ENCODE measurements at regions not wholly inside any gene's neighbourhood (a gene's known extent, or its start where the extent isn't known, plus 50 kb on each side); places are given as distances from the start of the nearest gene placed in this dataset.

- no peaks in the 10 kb centered on the region for H3K36me3 ChIP-seq (ENCODE audit: control insufficient read depth in 2 of 2, extremely low read depth in 1 of 2, insufficient read depth in 2 of 2, low read length in 2 of 2)
- no peaks in the 10 kb centered on the region for H3K4me1 ChIP-seq (ENCODE audit: control insufficient read depth, extremely low read depth, insufficient read depth, low read length)
- no peaks in the 10 kb centered on the region for H3K9me3 ChIP-seq (replicated peaks; ENCODE audit: control insufficient read depth, insufficient read depth, low read length)
- ChIA-PET POLR2A (no interaction called here), CTCF (no interaction called here)
- intact Hi-C loops (cut with micrococcal nuclease) (no loop called here), dilution Hi-C loops (cut with MboI; ENCODE audit: extremely low pct_ligation_motif_present, low sequenced_read_pairs) (no loop called here)
- H3K4me3 ChIP-seq (replicated peaks in 1 of 3; ENCODE audit: insufficient read depth in 1 of 3, low read depth in 1 of 3, low read length in 3 of 3) = no peak overlapping the region
- no peak overlapping the region for H3K4me2 ChIP-seq (ENCODE audit: insufficient read depth, low read length)
- DNase-seq (ENCODE audit: low read depth, low spot score) (no peak), FAIRE-seq (no peak)
- no peak overlapping the region for H3K27ac ChIP-seq (ENCODE audit: insufficient read depth, low read depth, low read length)
- no peaks in the 10 kb centered on the region for H4K20me1 ChIP-seq (replicated peaks; ENCODE audit: control insufficient read depth, extremely low read depth, insufficient read depth, low read length)
- no peak overlapping the region for H2AFZ ChIP-seq (ENCODE audit: low read depth, low read length)
- TF ChIP-seq EZH2 (IDR thresholded peaks at IDR 0.05; ENCODE audit: borderline replicate concordance, low read depth, low read length, severe bottlenecking) (no peak), MAX (IDR thresholded peaks at IDR 0.05; ENCODE audit: insufficient read depth, insufficient read length) (no peak), CTCF (IDR thresholded peaks at IDR 0.05; ENCODE audit: extremely low read depth in 1 of 2, insufficient read depth in 1 of 2, low read depth in 1 of 2, low read length in 2 of 2) (no peak), GATA2 (IDR thresholded peaks at IDR 0.05; ENCODE audit: insufficient read depth, insufficient read length, low read depth, low read length) (no peak), JUN (IDR thresholded peaks at IDR 0.05; ENCODE audit: borderline replicate concordance, insufficient read depth, insufficient read length, low read depth) (no peak), FOS (IDR thresholded peaks at IDR 0.05; ENCODE audit: borderline replicate concordance, insufficient read depth, low read length) (no peak), POLR2A (IDR thresholded peaks at IDR 0.05; ENCODE audit: low read depth, low read length) (no peak), POLR2AphosphoS5 (IDR thresholded peaks at IDR 0.05; ENCODE audit: insufficient read depth, low read depth, low read length) (no peak), MYC (IDR thresholded peaks at IDR 0.05; ENCODE audit: low read depth, low read length) (no peak)
- BruUV-seq (replicated peaks) = no TSS peak
- no peaks in the 10 kb centered on the region for H3K9me1 ChIP-seq (replicated peaks; ENCODE audit: control insufficient read depth, extremely low read depth, insufficient read depth, low read length)
- H3K27me3 ChIP-seq (ENCODE audit: control insufficient read depth in 2 of 2, insufficient read depth in 2 of 2, low read length in 2 of 2) = peaks cover 1 to 6% of the 10 kb centered on the region in 2 experiments
- H3K79me2 ChIP-seq (ENCODE audit: control insufficient read depth, insufficient read depth, low read length) = no peaks in the 10 kb centered on the region
- no peak overlapping the region for H3K9ac ChIP-seq (replicated peaks; ENCODE audit: extremely low read depth, insufficient read depth, low read length)
Observed at GRCh38 chr3:45319996-45320305, 68.4 kb upstream of the LARS2 start.
